IPS DF 6.9 (cell line): ENCODE measurements at regions not wholly inside any gene's neighbourhood (a gene's known extent, or its start where the extent isn't known, plus 50 kb on each side); places are given as distances from the start of the nearest gene placed in this dataset.
"Not testable (repeated sequence)": the region's sequence is repeated elsewhere in the genome, so short reads cannot be mapped to it uniquely, and the experiment has no call there.

ENCODE experiments used
- DNase-seq: peaks from one replicate; pipeline ENCODE4 v3.0.0-alpha.2; 2013; ENCODE audit warnings: low read depth, low spot score
- H3K27ac ChIP-seq: one replicate; pipeline ENCODE4 v1.5.1; 2013; ENCODE audit warnings: low read length, control low read depth
- H3K27me3 ChIP-seq: 2 replicates; pipeline ENCODE4 v1.6.1; 2013; ENCODE audit warnings: mild to moderate bottlenecking, low read length; ENCODE audit not compliant: control insufficient read depth, insufficient read depth
- H3K36me3 ChIP-seq: 2 replicates; pipeline ENCODE4 v1.6.1; 2013; ENCODE audit warnings: low read length; ENCODE audit not compliant: control insufficient read depth, insufficient read depth
- H3K4me1 ChIP-seq: 2 replicates; pipeline ENCODE4 v1.6.1; 2013; ENCODE audit warnings: low read length; ENCODE audit not compliant: control insufficient read depth, insufficient read depth
- H3K4me3 ChIP-seq: 2 replicates; pipeline ENCODE4 v1.5.1; 2013; ENCODE audit warnings: mild to moderate bottlenecking, low read length
- H3K9me3 ChIP-seq: 2 replicates; pipeline ENCODE4 v1.6.1; 2013; ENCODE audit warnings: low read length, inconsistent platforms; ENCODE audit not compliant: control insufficient read depth, insufficient read depth
- WGBS: extraction: QIAGEN DNeasy Blood & Tissue Kit; methylation state at CpG from one replicate; pipeline ENCODE4 v1.1.7; 2013; ENCODE audit warnings: mixed read lengths, missing lambda C conversion rate; ENCODE audit not compliant: insufficient read length, insufficient coverage; 5-methylcytosine and 5-hydroxymethylcytosine counted together

GRCh38 chr13:38073931-38074330, 204.4 kb upstream of the TRPC4 start:
- no peak overlapping the region for H3K27ac ChIP-seq
- WGBS, result no CpG with 5 or more reads among the region's 1 CpG
- H3K27me3 ChIP-seq, result no peaks in the 10 kb centered on the region
- no peak for DNase-seq
- H3K4me1 ChIP-seq, result no peaks in the 10 kb centered on the region
- H3K36me3 ChIP-seq, result no peaks in the 10 kb centered on the region
- no peak overlapping the region for H3K4me3 ChIP-seq
- no peaks in the 10 kb centered on the region for H3K9me3 ChIP-seq

- Histone ChIP-seq H3K9me3 (no peaks in the 10 kb centered on the region), H3K4me1 (no peaks in the 10 kb centered on the region), H3K4me3 (no peak overlapping the region), H3K27ac (no peak overlapping the region), H3K36me3 (no peaks in the 10 kb centered on the region), H3K27me3 (no peaks in the 10 kb centered on the region)
- no peak for DNase-seq
These were observed 203.1 kb upstream of the TRPC4 start for GRCh38 chr13:38072696-38073095.

GRCh38 chr13:38071340-38071739, 201.8 kb upstream of the TRPC4 start:
- H3K27ac ChIP-seq, H3K4me3 ChIP-seq, DNase-seq, H3K4me1 ChIP-seq, H3K9me3 ChIP-seq, H3K27me3 ChIP-seq, H3K36me3 ChIP-seq: not testable (repeated sequence)
- WGBS, result no CpG with 5 or more reads among the region's 5 CpGs

GRCh38 chr13:38053896-38054295, 184.3 kb upstream of the TRPC4 start:
- Histone ChIP-seq H3K27me3 (no peaks in the 10 kb centered on the region), H3K36me3 (no peaks in the 10 kb centered on the region), H3K27ac (no peak overlapping the region), H3K4me1 (no peaks in the 10 kb centered on the region), H3K9me3 (no peaks in the 10 kb centered on the region), H3K4me3 (no peak overlapping the region)
- no CpG with 5 or more reads among the region's 3 CpGs for WGBS
- no peak for DNase-seq

GRCh38 chr13:38046049-38046376, 176.4 kb upstream of the TRPC4 start:
- Histone ChIP-seq H3K4me1 (peaks cover 2% of the 10 kb centered on the region; the same call in 1 of the 2 replicates), H3K36me3 (no peaks in the 10 kb centered on the region), H3K9me3 (no peaks in the 10 kb centered on the region), H3K27me3 (no peaks in the 10 kb centered on the region), H3K27ac (no peak overlapping the region), H3K4me3 (no peak overlapping the region)
- no CpG with 5 or more reads among the region's 1 CpG for WGBS
- DNase-seq, result no peak

- Histone ChIP-seq H3K4me1 (peaks cover 2% of the 10 kb centered on the region; the same call in 1 of the 2 replicates), H3K9me3 (no peaks in the 10 kb centered on the region), H3K4me3 (no peak overlapping the region), H3K27me3 (no peaks in the 10 kb centered on the region), H3K36me3 (no peaks in the 10 kb centered on the region), H3K27ac (no peak overlapping the region)
- DNase-seq, result peak; percentile 25
- no CpG with 5 or more reads among the region's 8 CpGs for WGBS
These were observed 175.9 kb upstream of the TRPC4 start for GRCh38 chr13:38045278-38046048.

GRCh38 chr13:38044067-38044466, 174.5 kb upstream of the TRPC4 start:
- Histone ChIP-seq H3K36me3 (no peaks in the 10 kb centered on the region), H3K4me1 (peaks cover 2% of the 10 kb centered on the region; the same call in 1 of the 2 replicates), H3K4me3 (no peak overlapping the region), H3K9me3 (no peaks in the 10 kb centered on the region), H3K27me3 (no peaks in the 10 kb centered on the region), H3K27ac (no peak overlapping the region)
- WGBS, result no CpG with 5 or more reads among the region's 4 CpGs
- DNase-seq, result no peak

- Histone ChIP-seq H3K4me3 (no peak overlapping the region), H3K4me1 (peaks cover 2% of the 10 kb centered on the region; the same call in 1 of the 2 replicates), H3K9me3 (no peaks in the 10 kb centered on the region), H3K27ac (no peak overlapping the region), H3K36me3 (no peaks in the 10 kb centered on the region), H3K27me3 (no peaks in the 10 kb centered on the region)
- whole genome bisulfite sequencing, result no CpG with 5 or more reads among the region's 2 CpGs
- DNase-seq, result no peak
These were observed 173.2 kb upstream of the TRPC4 start for GRCh38 chr13:38042771-38043170.

- Histone ChIP-seq H3K27ac (no peak overlapping the region), H3K36me3 (no peaks in the 10 kb centered on the region), H3K4me1 (no peaks in the 10 kb centered on the region), H3K9me3 (no peaks in the 10 kb centered on the region), H3K4me3 (no peak overlapping the region), H3K27me3 (no peaks in the 10 kb centered on the region)
- DNase-seq, result no peak
- WGBS, result no CpG with 5 or more reads among the region's 2 CpGs
These were observed 154.9 kb upstream of the TRPC4 start for GRCh38 chr13:38024431-38024830.

GRCh38 chr13:38017320-38017719, 147.7 kb upstream of the TRPC4 start:
- H3K4me3 ChIP-seq, result no peak overlapping the region
- no peaks in the 10 kb centered on the region for H3K36me3 ChIP-seq
- no peaks in the 10 kb centered on the region for H3K9me3 ChIP-seq
- WGBS, result no CpG with 5 or more reads among the region's 2 CpGs
- no peaks in the 10 kb centered on the region for H3K27me3 ChIP-seq
- H3K27ac ChIP-seq, result no peak overlapping the region
- no peaks in the 10 kb centered on the region for H3K4me1 ChIP-seq
- DNase-seq, result no peak

- Histone ChIP-seq H3K4me1 (no peaks in the 10 kb centered on the region), H3K4me3 (no peak overlapping the region), H3K27ac (no peak overlapping the region), H3K36me3 (no peaks in the 10 kb centered on the region), H3K9me3 (no peaks in the 10 kb centered on the region), H3K27me3 (no peaks in the 10 kb centered on the region)
- no peak for DNase-seq
- no CpG with 5 or more reads among the region's 1 CpG for WGBS
These were observed 144.1 kb upstream of the TRPC4 start for GRCh38 chr13:38013676-38014075.
